HEK293T (cell line): ENCODE measurements at regions not wholly inside any gene's neighbourhood (a gene's known extent, or its start where the extent isn't known, plus 50 kb on each side); places are given as distances from the start of the nearest gene placed in this dataset.
"Not testable (repeated sequence)": the region's sequence is repeated elsewhere in the genome, so short reads cannot be mapped to it uniquely, and the experiment has no call there.

Experiments
- CTCF ChIA-PET: fragments of 350-600 bp; formaldehyde crosslinking; extraction: SDS; loops from one replicate; lab custom pipeline; 2021; ENCODE audit warnings: antibody characterized with exemption, inconsistent platforms; lab: Yijun Ruan, JAX
- POLR2A ChIA-PET: fragments of 350-600 bp; formaldehyde crosslinking; extraction: SDS; loops from one replicate; lab custom pipeline; 2020; ENCODE audit warnings: antibody characterized with exemption, inconsistent platforms; lab: Yijun Ruan, JAX
- DNase-seq: peaks from one replicate; pipeline ENCODE4 v3.0.0; 2012; ENCODE audit warnings: mixed read lengths; ENCODE audit errors: extremely low spot score
- ARNT ChIP-seq: fragments of 450-650 bp; IDR thresholded peaks from 2 replicates; pipeline ENCODE4 v1.6.1; 2017; ENCODE audit warnings: mild to moderate bottlenecking
- BHLHE40 ChIP-seq: fragments of 450-650 bp; IDR thresholded peaks from 2 replicates; pipeline ENCODE4 v1.6.1; 2016; ENCODE audit warnings: mild to moderate bottlenecking, moderate library complexity, borderline replicate concordance
- CTBP1 ChIP-seq: fragments of 450-650 bp; IDR thresholded peaks from 2 replicates; pipeline ENCODE4 v1.6.1; 2016; ENCODE audit warnings: borderline replicate concordance
- ELF4 ChIP-seq: fragments of 450-650 bp; IDR thresholded peaks from 2 replicates; pipeline ENCODE4 v1.6.1; 2017; ENCODE audit warnings: antibody characterized with exemption
- FOXA1 ChIP-seq: fragments of 450-650 bp; IDR thresholded peaks from 2 replicates; pipeline ENCODE4 v1.6.1; 2016; ENCODE audit warnings: mild to moderate bottlenecking
- FOXK2 ChIP-seq: fragments of 450-650 bp; IDR thresholded peaks from 2 replicates; pipeline ENCODE4 v1.6.1; 2016; ENCODE audit warnings: mild to moderate bottlenecking
- FOXM1 ChIP-seq: fragments of 450-650 bp; IDR thresholded peaks from 2 replicates; pipeline ENCODE4 v1.6.1; 2017; ENCODE audit warnings: mild to moderate bottlenecking, borderline replicate concordance
- HDGF ChIP-seq: fragments of 450-650 bp; IDR thresholded peaks from 2 replicates; pipeline ENCODE4 v1.6.1; 2017; ENCODE audit warnings: antibody characterized with exemption, borderline replicate concordance
- L3MBTL2 ChIP-seq: fragments of 450-650 bp; conservative IDR thresholded peaks from 2 replicates; pipeline ENCODE4 v1.6.1; 2016; ENCODE audit warnings: mild to moderate bottlenecking
- LEF1 ChIP-seq: fragments of 450-650 bp; IDR thresholded peaks from 2 replicates; pipeline ENCODE4 v1.6.1; 2017; ENCODE audit warnings: mild to moderate bottlenecking, borderline replicate concordance
- NFRKB ChIP-seq: fragments of 450-650 bp; IDR thresholded peaks from 2 replicates; pipeline ENCODE4 v1.6.1; 2016; ENCODE audit warnings: mild to moderate bottlenecking, moderate library complexity
- SP1 ChIP-seq: fragments of 450-650 bp; IDR thresholded peaks from 2 replicates; pipeline ENCODE4 v1.6.1; 2017
- SUZ12 ChIP-seq: fragments of 450-650 bp; IDR thresholded peaks from 2 replicates; pipeline ENCODE4 v1.6.1; 2016; ENCODE audit warnings: mild to moderate bottlenecking
- TARDBP ChIP-seq: fragments of 450-650 bp; IDR thresholded peaks from 2 replicates; pipeline ENCODE4 v1.6.1; 2016
- ZNF384 ChIP-seq: fragments of 450-650 bp; IDR thresholded peaks from 2 replicates; pipeline ENCODE4 v1.6.1; 2016
- TF ChIP-seq, protein P1 (sequence below): fragments of 450-650 bp; IDR thresholded peaks from 2 replicates; pipeline ENCODE4 v1.6.1; 2016

DNA sequence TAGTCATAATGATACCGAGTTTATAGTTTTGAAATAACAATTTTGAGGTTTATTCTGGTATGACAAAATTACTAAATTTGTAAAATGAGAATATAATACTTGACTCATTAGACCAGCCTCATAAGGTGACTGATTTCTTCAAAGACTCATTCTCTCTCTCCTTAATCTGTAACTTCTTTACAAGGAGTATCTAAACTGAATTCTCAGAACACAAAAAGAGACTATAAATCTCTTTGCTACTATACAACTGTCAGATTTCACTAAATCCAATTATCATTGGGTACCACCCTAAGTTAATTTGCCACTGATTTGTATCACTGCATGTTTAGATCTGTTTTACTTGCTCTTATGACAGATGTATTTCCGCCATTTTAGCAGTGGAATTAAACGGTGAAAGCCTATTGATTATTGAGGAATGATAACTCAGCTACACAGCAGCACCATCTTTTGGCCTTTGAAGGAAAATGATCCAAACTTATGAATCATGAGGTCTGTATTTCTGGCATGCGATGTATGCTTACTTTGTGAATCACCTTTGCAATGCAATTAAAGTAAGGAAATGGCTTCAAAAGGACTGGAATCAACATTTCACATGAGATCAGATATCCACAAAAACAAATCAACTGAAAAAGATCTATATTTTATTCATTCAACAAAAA is 161.2 kb downstream of the RERGL start:
- no peak for TF ChIP-seq ZNF384
- no peak for TF ChIP-seq HDGF
- TF ChIP-seq FOXK2, result no peak
- TF ChIP-seq BHLHE40, result no peak
- no peak for TF ChIP-seq SP1
- no peak for TF ChIP-seq FOXM1
- TF ChIP-seq FOXA1, result no peak
- no peak for TF ChIP-seq CTBP1
- TF ChIP-seq, protein P1, sequence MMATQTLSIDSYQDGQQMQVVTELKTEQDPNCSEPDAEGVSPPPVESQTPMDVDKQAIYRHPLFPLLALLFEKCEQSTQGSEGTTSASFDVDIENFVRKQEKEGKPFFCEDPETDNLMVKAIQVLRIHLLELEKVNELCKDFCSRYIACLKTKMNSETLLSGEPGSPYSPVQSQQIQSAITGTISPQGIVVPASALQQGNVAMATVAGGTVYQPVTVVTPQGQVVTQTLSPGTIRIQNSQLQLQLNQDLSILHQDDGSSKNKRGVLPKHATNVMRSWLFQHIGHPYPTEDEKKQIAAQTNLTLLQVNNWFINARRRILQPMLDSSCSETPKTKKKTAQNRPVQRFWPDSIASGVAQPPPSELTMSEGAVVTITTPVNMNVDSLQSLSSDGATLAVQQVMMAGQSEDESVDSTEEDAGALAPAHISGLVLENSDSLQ, result no peak
- ChIA-PET CTCF (no interaction called here), POLR2A (no interaction called here)

DNA sequence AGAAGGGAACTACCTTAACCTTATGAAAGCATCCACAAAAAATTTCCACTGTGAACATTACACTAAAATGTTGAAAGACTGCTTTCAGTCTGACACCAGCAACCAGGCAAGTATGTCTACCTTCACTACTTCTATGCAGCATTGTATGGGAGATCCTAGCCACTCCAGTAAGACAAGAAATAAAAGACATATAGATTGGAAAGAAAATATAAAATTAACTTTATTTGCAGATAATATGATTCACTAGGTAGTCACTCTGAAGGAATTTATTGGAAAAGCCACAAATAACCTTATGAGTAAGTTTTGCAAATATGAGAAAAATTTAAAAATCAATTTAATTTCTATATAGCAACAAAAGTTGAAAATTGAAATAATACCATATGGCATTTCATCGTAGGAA is 172.0 kb downstream of the RERGL start:
- ChIA-PET CTCF (no interaction called here), POLR2A (no interaction called here)
- TF ChIP-seq CTBP1 (no peak), ZNF384 (no peak), SUZ12 (no peak), FOXA1 (no peak), HDGF (no peak), TARDBP (no peak), ELF4 (no peak), NFRKB (no peak)
- TF ChIP-seq, protein P1, result no peak
- DNase-seq, result no peak

More for the DNA sequence above, 161.2 kb downstream of the RERGL start:
- DNase-seq, result no peak

DNA sequence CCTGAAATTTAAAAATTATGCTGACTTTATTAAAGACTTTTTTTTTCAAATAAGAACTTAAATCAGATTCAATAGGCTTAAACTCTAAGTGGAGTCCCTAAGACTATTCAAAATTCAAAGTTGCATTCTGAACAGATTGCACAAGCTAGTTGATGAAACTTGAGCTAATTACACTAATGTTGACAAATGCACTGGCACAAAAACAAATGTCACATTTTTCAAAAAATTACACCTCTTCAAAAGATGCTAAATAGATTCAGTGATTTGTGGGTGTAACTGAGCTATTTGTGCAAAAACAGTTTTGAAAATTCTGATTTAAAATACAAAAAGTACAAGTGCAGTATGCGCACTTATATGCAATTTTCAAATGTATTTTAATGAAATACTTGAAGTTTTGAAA is 205.4 kb downstream of the RERGL start:
- CTCF ChIA-PET, result no interaction called here
- POLR2A ChIA-PET, result no interaction called here
- TF ChIP-seq ZNF384 (no peak), BHLHE40 (no peak), HDGF (no peak), TARDBP (no peak), FOXK2 (no peak), FOXM1 (no peak), SP1 (no peak), L3MBTL2 (no peak), ARNT (no peak), ELF4 (no peak), FOXA1 (no peak), NFRKB (no peak), CTBP1 (no peak), LEF1 (no peak)
- TF ChIP-seq, protein P1, result no peak
- no peak for DNase-seq

DNA sequence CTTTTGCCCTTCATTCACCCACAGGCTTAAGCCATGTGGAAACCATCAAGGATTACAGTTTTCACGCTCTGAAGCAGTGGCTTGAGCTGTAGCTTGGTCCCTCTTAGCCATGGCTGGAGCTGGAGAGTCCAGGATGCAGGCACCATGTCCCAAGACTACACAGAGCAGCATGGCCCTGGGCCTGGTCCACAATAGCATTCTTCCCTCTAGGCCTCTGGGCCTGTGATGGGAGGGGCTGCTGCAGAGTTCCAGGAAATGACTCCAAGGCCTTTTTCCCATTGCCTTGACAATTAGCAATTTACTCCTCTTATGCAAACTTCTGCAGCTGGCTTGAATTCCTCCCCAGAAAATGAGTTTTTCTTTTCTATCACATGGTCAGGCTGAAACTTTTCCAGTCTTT is 211.3 kb downstream of the RERGL start:
- CTCF ChIA-PET, result no interaction called here
- TF ChIP-seq L3MBTL2, result no peak
- TF ChIP-seq LEF1, result no peak
- TF ChIP-seq SP1, result no peak
- TF ChIP-seq FOXK2, result no peak
- TF ChIP-seq BHLHE40, result no peak
- TF ChIP-seq CTBP1, result no peak
- no peak for TF ChIP-seq FOXA1
- POLR2A ChIA-PET, result no interaction called here
- DNase-seq, result no peak

- TF ChIP-seq ARNT (no peak), LEF1 (no peak), FOXM1 (no peak), CTBP1 (no peak), ZNF384 (no peak), FOXK2 (no peak), BHLHE40 (no peak), ELF4 (no peak), SP1 (no peak), HDGF (no peak), NFRKB (no peak), TARDBP (no peak), FOXA1 (no peak)
- TF ChIP-seq, protein P1, result no peak
- POLR2A ChIA-PET, result no interaction called here
- no peak for DNase-seq
- CTCF ChIA-PET, result no interaction called here
These were observed 214.8 kb downstream of the RERGL start for GRCh38 chr12:17875230-17875629.

DNA sequence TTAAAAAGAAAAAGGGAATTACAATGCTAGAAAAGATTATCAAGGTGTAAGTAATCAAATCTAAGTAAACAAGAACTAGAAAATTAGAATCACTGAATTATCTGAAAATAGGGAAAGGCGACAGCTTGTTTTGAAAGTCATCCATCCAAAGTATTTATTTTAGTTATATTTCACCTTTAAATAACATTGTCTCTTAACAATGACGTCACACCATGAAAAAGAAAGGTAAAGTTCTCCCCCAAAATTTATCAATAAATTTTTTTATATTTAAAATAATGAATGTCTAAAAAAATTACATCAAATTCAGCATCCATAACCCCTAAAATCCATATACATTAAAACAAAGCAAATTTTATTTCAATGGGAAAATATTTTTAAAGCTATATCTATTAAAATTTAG is 223.2 kb downstream of the RERGL start:
- ChIA-PET CTCF (no interaction called here), POLR2A (no interaction called here)

GRCh38 chr12:17855548-17855947 is 234.4 kb downstream of the RERGL start:
- DNase-seq, POLR2A ChIA-PET, CTCF ChIA-PET: not testable (repeated sequence)

More for the DNA sequence above, 223.2 kb downstream of the RERGL start:
- DNase-seq, result no peak
- TF ChIP-seq FOXA1 (no peak), ZNF384 (no peak), FOXK2 (no peak)
